ENCODE measurements at regions not wholly inside any gene's neighbourhood (a gene's known extent, or its start where the extent isn't known, plus 50 kb on each side); places are given as distances from the start of the nearest gene placed in this dataset.

DNA sequence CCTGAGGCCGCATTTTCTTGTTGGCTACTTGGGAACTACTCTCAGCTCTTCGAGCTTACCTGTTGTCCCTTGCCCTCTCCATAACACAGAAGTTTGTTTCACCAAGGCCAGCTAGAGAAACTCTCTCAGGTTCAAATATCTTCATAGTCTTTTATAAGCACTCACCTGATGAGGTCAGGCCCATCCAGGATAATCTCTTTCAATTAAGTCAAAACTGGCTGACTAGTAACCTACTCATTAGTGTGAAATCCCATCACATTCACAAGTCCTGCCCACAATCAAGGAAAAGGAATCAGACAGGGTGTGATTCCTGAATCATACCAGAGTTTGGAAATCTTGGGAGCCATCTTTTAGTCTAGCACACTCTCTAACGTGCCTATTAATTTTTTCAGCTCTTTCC is 195.2 kb upstream of the HS3ST5 start:
- no peaks in the 10 kb centered on the region for H3K36me3 ChIP-seq (ENCODE audit: control insufficient read depth in 4 of 4, insufficient read depth in 4 of 4, low read length in 3 of 4)
- H3K27ac ChIP-seq (ENCODE audit: insufficient read depth in 1 of 2, low read depth in 1 of 2, low read length in 2 of 2, poor library complexity in 1 of 2, severe bottlenecking in 2 of 2), result no peak overlapping the region
- DNase-seq, result no peak
- no peaks in the 10 kb centered on the region for H3K9me3 ChIP-seq (ENCODE audit: control extremely low read depth in 1 of 5, control insufficient read depth in 4 of 5, insufficient read depth in 2 of 5, low read depth in 1 of 5, low read length in 4 of 5)
- no peaks in the 10 kb centered on the region for H3K4me1 ChIP-seq (ENCODE audit: control extremely low read depth in 1 of 4, control insufficient read depth in 4 of 4, insufficient read depth in 4 of 4, low read length in 3 of 4)
- no peak overlapping the region for H3K4me3 ChIP-seq (ENCODE audit: control insufficient read depth in 1 of 7, extremely low read depth in 1 of 7, insufficient read depth in 4 of 7, low read depth in 2 of 7, low read length in 6 of 7)
- ChIA-PET CTCF (interaction anchor here (1.1 kb wide), 1 partner anchor 9 kb away, joined by 3 read pairs; no protein-coding TSS in a partner anchor), POLR2A (no interaction called here)
- WGBS (ENCODE audit: insufficient coverage), result 83% methylated on average over 3 of the region's 3 CpGs
- no peaks in the 10 kb centered on the region for H3K27me3 ChIP-seq (replicated peaks in 2 of 5; ENCODE audit: control insufficient read depth in 4 of 5, insufficient read depth in 5 of 5, low read length in 4 of 5)

DNA sequence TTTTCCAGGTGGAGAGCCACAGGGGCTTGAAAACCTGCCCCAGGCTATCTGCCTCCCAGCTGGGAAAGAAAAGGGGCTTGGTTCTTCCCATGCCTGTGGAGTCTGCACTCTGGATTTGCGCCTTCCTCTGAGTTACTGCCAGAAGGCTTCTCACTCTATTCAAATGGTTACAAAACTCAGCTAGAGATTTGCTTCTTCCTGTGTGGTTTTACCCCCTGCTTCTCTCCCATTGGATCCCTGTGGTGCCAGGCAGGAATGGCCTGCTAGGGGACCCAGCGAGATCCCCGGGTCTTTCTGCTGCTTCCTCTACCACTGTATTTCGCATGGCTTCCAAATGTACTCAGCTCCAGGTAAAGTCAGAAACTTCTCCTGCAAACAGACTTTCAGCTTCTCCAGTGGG is 192.0 kb upstream of the HS3ST5 start:
- no peaks in the 10 kb centered on the region for H3K9me3 ChIP-seq (ENCODE audit: control extremely low read depth in 1 of 5, control insufficient read depth in 4 of 5, insufficient read depth in 2 of 5, low read depth in 1 of 5, low read length in 4 of 5)
- H3K4me1 ChIP-seq (ENCODE audit: control extremely low read depth in 1 of 4, control insufficient read depth in 4 of 4, insufficient read depth in 4 of 4, low read length in 3 of 4), result no peaks in the 10 kb centered on the region
- WGBS (ENCODE audit: insufficient coverage), result 100% methylated on average over 1 of the region's 4 CpGs
- no peak overlapping the region for H3K27ac ChIP-seq (ENCODE audit: insufficient read depth in 1 of 2, low read depth in 1 of 2, low read length in 2 of 2, poor library complexity in 1 of 2, severe bottlenecking in 2 of 2)
- H3K36me3 ChIP-seq (ENCODE audit: control insufficient read depth in 4 of 4, insufficient read depth in 4 of 4, low read length in 3 of 4), result no peaks in the 10 kb centered on the region
- H3K4me3 ChIP-seq (ENCODE audit: control insufficient read depth in 1 of 7, extremely low read depth in 1 of 7, insufficient read depth in 4 of 7, low read depth in 2 of 7, low read length in 6 of 7), result no peak overlapping the region
- POLR2A ChIA-PET, result no interaction called here
- CTCF ChIA-PET, result no interaction called here
- H3K27me3 ChIP-seq (replicated peaks in 2 of 5; ENCODE audit: control insufficient read depth in 4 of 5, insufficient read depth in 5 of 5, low read length in 4 of 5), result no peaks in the 10 kb centered on the region
- no peak for DNase-seq

DNA sequence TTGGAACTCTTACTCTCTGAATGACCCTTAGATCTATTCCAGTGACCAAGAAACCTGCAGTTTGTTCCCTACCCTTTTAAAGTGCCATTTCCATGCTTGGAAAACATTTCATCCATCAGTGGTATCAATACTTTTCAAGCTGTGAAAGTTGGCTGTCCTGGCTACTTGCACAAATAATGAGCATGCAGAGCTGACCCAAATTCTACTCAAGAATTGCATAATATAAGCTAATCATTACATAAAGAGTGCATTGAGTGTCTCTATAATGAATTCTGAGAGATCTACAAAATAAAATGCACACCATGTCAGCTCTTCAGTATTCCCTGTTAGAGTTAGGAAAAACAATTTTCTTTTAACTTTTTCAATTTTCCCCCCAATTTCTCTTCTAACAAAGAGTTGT is 181.3 kb upstream of the HS3ST5 start:
- POLR2A ChIA-PET, result no interaction called here
- Histone ChIP-seq H3K27me3 (replicated peaks in 2 of 5; ENCODE audit: control insufficient read depth in 4 of 5, insufficient read depth in 5 of 5, low read length in 4 of 5) (peaks cover 0 to 1% (median 0%) of the 10 kb centered on the region in 5 experiments), H3K4me1 (ENCODE audit: control extremely low read depth in 1 of 4, control insufficient read depth in 4 of 4, insufficient read depth in 4 of 4, low read length in 3 of 4) (no peaks in the 10 kb centered on the region), H3K9me3 (ENCODE audit: control extremely low read depth in 1 of 5, control insufficient read depth in 4 of 5, insufficient read depth in 2 of 5, low read depth in 1 of 5, low read length in 4 of 5) (no peaks in the 10 kb centered on the region), H3K36me3 (ENCODE audit: control insufficient read depth in 4 of 4, insufficient read depth in 4 of 4, low read length in 3 of 4) (no peaks in the 10 kb centered on the region), H3K27ac (ENCODE audit: insufficient read depth in 1 of 2, low read depth in 1 of 2, low read length in 2 of 2, poor library complexity in 1 of 2, severe bottlenecking in 2 of 2) (no peak overlapping the region), H3K4me3 (ENCODE audit: control insufficient read depth in 1 of 7, extremely low read depth in 1 of 7, insufficient read depth in 4 of 7, low read depth in 2 of 7, low read length in 6 of 7) (no peak overlapping the region)
- CTCF ChIA-PET, result no interaction called here
- no peak for DNase-seq

DNA sequence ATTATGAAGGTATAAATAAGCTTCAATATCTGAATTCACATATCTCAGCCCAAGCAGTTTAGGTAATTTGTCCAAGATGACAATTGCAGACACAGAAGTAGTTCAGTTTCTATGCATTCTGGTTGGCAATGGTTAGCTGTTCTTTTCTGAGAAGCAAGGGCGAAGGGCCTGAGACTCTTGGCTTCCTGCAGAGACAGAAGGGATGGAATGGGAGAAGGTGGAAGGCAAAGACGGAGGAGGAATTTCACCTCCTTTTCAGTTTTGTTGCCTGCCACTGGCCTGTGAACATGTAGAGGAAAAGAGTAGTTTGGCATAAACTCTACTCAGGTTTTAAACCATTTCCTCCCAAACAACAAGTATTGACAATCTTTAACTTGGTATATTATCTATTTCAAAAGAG is 180.7 kb upstream of the HS3ST5 start:
- H3K27ac ChIP-seq (ENCODE audit: insufficient read depth in 1 of 2, low read depth in 1 of 2, low read length in 2 of 2, poor library complexity in 1 of 2, severe bottlenecking in 2 of 2), result no peak overlapping the region
- POLR2A ChIA-PET, result no interaction called here
- H3K4me1 ChIP-seq (ENCODE audit: control extremely low read depth in 1 of 4, control insufficient read depth in 4 of 4, insufficient read depth in 4 of 4, low read length in 3 of 4), result no peaks in the 10 kb centered on the region
- H3K9me3 ChIP-seq (ENCODE audit: control extremely low read depth in 1 of 5, control insufficient read depth in 4 of 5, insufficient read depth in 2 of 5, low read depth in 1 of 5, low read length in 4 of 5), result no peaks in the 10 kb centered on the region
- peaks cover 0 to 1% (median 0%) of the 10 kb centered on the region in 5 experiments for H3K27me3 ChIP-seq (replicated peaks in 2 of 5; ENCODE audit: control insufficient read depth in 4 of 5, insufficient read depth in 5 of 5, low read length in 4 of 5)
- no CpG with 5 or more reads among the region's 2 CpGs for WGBS (ENCODE audit: insufficient coverage)
- no peak overlapping the region for H3K4me3 ChIP-seq (ENCODE audit: control insufficient read depth in 1 of 7, extremely low read depth in 1 of 7, insufficient read depth in 4 of 7, low read depth in 2 of 7, low read length in 6 of 7)
- CTCF ChIA-PET, result no interaction called here
- H3K36me3 ChIP-seq (ENCODE audit: control insufficient read depth in 4 of 4, insufficient read depth in 4 of 4, low read length in 3 of 4), result no peaks in the 10 kb centered on the region
- DNase-seq, result no peak

DNA sequence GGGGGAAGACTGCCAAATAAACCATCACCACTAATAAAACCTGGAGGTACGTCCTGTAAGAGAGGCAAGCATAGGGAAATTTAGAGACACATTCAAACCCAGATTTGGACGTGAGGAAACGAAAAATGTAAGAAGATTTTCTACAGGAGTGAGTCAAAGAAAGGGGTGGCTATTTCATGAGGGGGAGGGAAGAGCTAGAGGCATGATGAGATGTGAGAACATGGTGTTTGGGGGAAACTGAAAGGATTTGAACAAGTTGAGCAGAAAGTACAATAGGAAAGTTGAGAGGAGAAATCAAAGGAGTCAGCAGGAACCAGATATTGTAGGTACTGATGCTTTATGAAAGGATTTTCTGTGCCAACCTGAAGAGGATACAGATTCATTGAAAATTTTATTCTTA is 179.1 kb upstream of the HS3ST5 start:
- no peaks in the 10 kb centered on the region for H3K36me3 ChIP-seq (ENCODE audit: control insufficient read depth in 4 of 4, insufficient read depth in 4 of 4, low read length in 3 of 4)
- H3K4me3 ChIP-seq (ENCODE audit: control insufficient read depth in 1 of 7, extremely low read depth in 1 of 7, insufficient read depth in 4 of 7, low read depth in 2 of 7, low read length in 6 of 7), result no peak overlapping the region
- H3K27ac ChIP-seq (ENCODE audit: insufficient read depth in 1 of 2, low read depth in 1 of 2, low read length in 2 of 2, poor library complexity in 1 of 2, severe bottlenecking in 2 of 2), result no peak overlapping the region
- no peak for DNase-seq
- H3K9me3 ChIP-seq (ENCODE audit: control extremely low read depth in 1 of 5, control insufficient read depth in 4 of 5, insufficient read depth in 2 of 5, low read depth in 1 of 5, low read length in 4 of 5), result no peaks in the 10 kb centered on the region
- H3K27me3 ChIP-seq (replicated peaks in 2 of 5; ENCODE audit: control insufficient read depth in 4 of 5, insufficient read depth in 5 of 5, low read length in 4 of 5), result peaks cover 0 to 1% (median 0%) of the 10 kb centered on the region in 5 experiments
- ChIA-PET POLR2A (no interaction called here), CTCF (no interaction called here)
- no peaks in the 10 kb centered on the region for H3K4me1 ChIP-seq (ENCODE audit: control extremely low read depth in 1 of 4, control insufficient read depth in 4 of 4, insufficient read depth in 4 of 4, low read length in 3 of 4)
- WGBS (ENCODE audit: insufficient coverage), result 96% methylated on average over 2 of the region's 3 CpGs

DNA sequence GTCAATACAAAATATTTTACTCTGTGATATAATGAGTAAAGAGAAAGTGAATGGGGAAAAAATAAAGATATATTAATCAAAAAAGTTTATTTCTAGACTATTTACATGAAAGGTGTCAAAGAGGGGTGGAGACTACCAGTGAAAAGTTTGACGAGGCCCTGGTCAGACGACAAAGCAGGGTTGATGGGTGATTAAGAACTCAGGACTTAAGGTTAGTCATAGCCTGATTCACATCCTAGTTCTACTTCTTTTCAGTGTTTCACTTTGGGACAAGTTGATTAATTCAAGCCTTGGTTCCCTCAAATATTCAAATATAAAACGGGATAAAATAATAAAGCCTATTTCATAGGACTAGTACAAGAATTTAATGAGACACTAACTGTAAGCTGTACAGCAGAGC is 178.2 kb upstream of the HS3ST5 start:
- POLR2A ChIA-PET, result no interaction called here
- WGBS (ENCODE audit: insufficient coverage), result 100% methylated on average over 2 of the region's 3 CpGs

DNA sequence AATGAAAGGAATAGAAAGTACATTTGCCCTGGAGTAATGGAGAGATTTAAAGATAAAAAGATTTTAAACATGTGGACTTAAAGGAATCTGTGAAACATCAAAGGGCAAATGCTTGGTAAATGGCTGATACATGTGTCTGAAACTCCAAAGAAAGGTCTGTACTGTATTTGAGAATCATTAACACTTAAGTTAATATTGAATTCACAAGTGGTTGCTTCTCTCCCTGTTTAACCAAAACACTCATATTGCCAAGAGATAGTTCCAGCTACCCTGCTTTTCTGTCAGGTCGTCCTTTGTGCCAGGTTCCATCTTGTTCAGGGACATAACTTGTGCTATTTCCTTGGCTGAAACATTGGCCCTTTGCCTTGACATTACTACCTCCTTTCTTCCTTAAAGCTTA is 171.3 kb upstream of the HS3ST5 start:
- no peak overlapping the region for H3K4me3 ChIP-seq (ENCODE audit: control insufficient read depth in 1 of 7, extremely low read depth in 1 of 7, insufficient read depth in 4 of 7, low read depth in 2 of 7, low read length in 6 of 7)
- H3K27me3 ChIP-seq (replicated peaks in 2 of 5; ENCODE audit: control insufficient read depth in 4 of 5, insufficient read depth in 5 of 5, low read length in 4 of 5), result no peaks in the 10 kb centered on the region
- H3K27ac ChIP-seq (ENCODE audit: insufficient read depth in 1 of 2, low read depth in 1 of 2, low read length in 2 of 2, poor library complexity in 1 of 2, severe bottlenecking in 2 of 2), result no peak overlapping the region
- WGBS (ENCODE audit: insufficient coverage), result 100% methylated on average over 1 of the region's 1 CpG
- no peaks in the 10 kb centered on the region for H3K36me3 ChIP-seq (ENCODE audit: control insufficient read depth in 4 of 4, insufficient read depth in 4 of 4, low read length in 3 of 4)
- no peaks in the 10 kb centered on the region for H3K9me3 ChIP-seq (ENCODE audit: control extremely low read depth in 1 of 5, control insufficient read depth in 4 of 5, insufficient read depth in 2 of 5, low read depth in 1 of 5, low read length in 4 of 5)
- H3K4me1 ChIP-seq (ENCODE audit: control extremely low read depth in 1 of 4, control insufficient read depth in 4 of 4, insufficient read depth in 4 of 4, low read length in 3 of 4), result no peaks in the 10 kb centered on the region
- DNase-seq, result no peak
- ChIA-PET POLR2A (no interaction called here), CTCF (no interaction called here)

More for the DNA sequence above, 178.2 kb upstream of the HS3ST5 start:
- H3K4me1 ChIP-seq (ENCODE audit: control extremely low read depth in 1 of 4, control insufficient read depth in 4 of 4, insufficient read depth in 4 of 4, low read length in 3 of 4), result no peaks in the 10 kb centered on the region
- CTCF ChIA-PET, result no interaction called here
- no peak overlapping the region for H3K27ac ChIP-seq (ENCODE audit: insufficient read depth in 1 of 2, low read depth in 1 of 2, low read length in 2 of 2, poor library complexity in 1 of 2, severe bottlenecking in 2 of 2)
- no peak for DNase-seq
- no peaks in the 10 kb centered on the region for H3K9me3 ChIP-seq (ENCODE audit: control extremely low read depth in 1 of 5, control insufficient read depth in 4 of 5, insufficient read depth in 2 of 5, low read depth in 1 of 5, low read length in 4 of 5)
- H3K36me3 ChIP-seq (ENCODE audit: control insufficient read depth in 4 of 4, insufficient read depth in 4 of 4, low read length in 3 of 4), result no peaks in the 10 kb centered on the region
- peaks cover 0 to 1% (median 0%) of the 10 kb centered on the region in 5 experiments for H3K27me3 ChIP-seq (replicated peaks in 2 of 5; ENCODE audit: control insufficient read depth in 4 of 5, insufficient read depth in 5 of 5, low read length in 4 of 5)
- no peak overlapping the region for H3K4me3 ChIP-seq (ENCODE audit: control insufficient read depth in 1 of 7, extremely low read depth in 1 of 7, insufficient read depth in 4 of 7, low read depth in 2 of 7, low read length in 6 of 7)

DNA sequence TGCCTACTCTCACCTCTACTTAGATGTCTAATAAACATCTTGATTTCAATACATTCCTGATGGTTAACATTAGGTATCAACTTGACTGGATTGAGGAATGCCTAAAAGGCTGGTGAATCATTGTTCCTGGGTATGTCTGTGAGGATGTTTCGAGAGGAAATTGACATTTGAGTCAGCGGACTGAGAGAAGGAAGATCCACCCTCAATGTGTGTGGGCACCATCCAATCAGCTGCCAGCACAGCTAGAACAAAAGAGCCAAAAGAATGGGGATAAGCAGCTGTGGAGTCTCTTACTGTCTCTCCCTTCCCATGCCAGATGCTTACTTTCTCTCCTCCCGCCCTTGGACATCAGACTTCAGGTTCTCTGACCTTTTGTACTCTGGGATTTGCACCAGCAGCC is 128.6 kb upstream of the HS3ST5 start:
- DNase-seq, result no peak
- POLR2A ChIA-PET, result no interaction called here
- Histone ChIP-seq H3K27ac (ENCODE audit: insufficient read depth in 1 of 2, low read depth in 1 of 2, low read length in 2 of 2, poor library complexity in 1 of 2, severe bottlenecking in 2 of 2) (no peak overlapping the region), H3K4me1 (ENCODE audit: control extremely low read depth in 1 of 4, control insufficient read depth in 4 of 4, insufficient read depth in 4 of 4, low read length in 3 of 4) (no peaks in the 10 kb centered on the region), H3K9me3 (ENCODE audit: control extremely low read depth in 1 of 5, control insufficient read depth in 4 of 5, insufficient read depth in 2 of 5, low read depth in 1 of 5, low read length in 4 of 5) (no peaks in the 10 kb centered on the region), H3K36me3 (ENCODE audit: control insufficient read depth in 4 of 4, insufficient read depth in 4 of 4, low read length in 3 of 4) (no peaks in the 10 kb centered on the region), H3K4me3 (ENCODE audit: control insufficient read depth in 1 of 7, extremely low read depth in 1 of 7, insufficient read depth in 4 of 7, low read depth in 2 of 7, low read length in 6 of 7) (no peak overlapping the region), H3K27me3 (replicated peaks in 2 of 5; ENCODE audit: control insufficient read depth in 4 of 5, insufficient read depth in 5 of 5, low read length in 4 of 5) (no peaks in the 10 kb centered on the region)
- WGBS (ENCODE audit: insufficient coverage), result 93% methylated on average over 3 of the region's 3 CpGs
- CTCF ChIA-PET, result no interaction called here
